Lower leg skin (tissue), 3 donors: ENCODE measurements at regions not wholly inside any gene's neighbourhood (a gene's known extent, or its start where the extent isn't known, plus 50 kb on each side); places are given as distances from the start of the nearest gene placed in this dataset.

Experiments
- CTCF ChIP-seq, 3 donors: fragments of 450-650 bp; IDR thresholded peaks; one replicate each; pipeline ENCODE4 v1.5.1; 2016; ENCODE audit warnings: antibody characterized with exemption in 3 of 3, mild to moderate bottlenecking in 3 of 3, moderate library complexity in 2 of 3
- POLR2A ChIP-seq, 2 donors: fragments of 450-650 bp; IDR thresholded peaks; one replicate each; pipeline ENCODE4 v1.6.1; 2016 to 2017; ENCODE audit warnings: antibody characterized with exemption in 2 of 2, mild to moderate bottlenecking in 1 of 2, moderate library complexity in 1 of 2

- no peak for TF ChIP-seq CTCF (IDR thresholded peaks at IDR 0.05)
- no peak for TF ChIP-seq POLR2A (IDR thresholded peaks at IDR 0.05)
Measured at GRCh38 chr6:113292646-113293422, 564.3 kb upstream of the MARCKS start.
